GM18511 (cell line): ENCODE measurements at regions not wholly inside any gene's neighbourhood (a gene's known extent, or its start where the extent isn't known, plus 50 kb on each side); places are given as distances from the start of the nearest gene placed in this dataset.

Experiments
- ATAC-seq: cut with Tn5 transposase; IDR thresholded peaks from one replicate; pipeline ENCODE4 v1.9.1; 2021; ENCODE audit warnings: mild to moderate bottlenecking, moderate library complexity; ENCODE audit not compliant: unreplicated experiment

DNA sequence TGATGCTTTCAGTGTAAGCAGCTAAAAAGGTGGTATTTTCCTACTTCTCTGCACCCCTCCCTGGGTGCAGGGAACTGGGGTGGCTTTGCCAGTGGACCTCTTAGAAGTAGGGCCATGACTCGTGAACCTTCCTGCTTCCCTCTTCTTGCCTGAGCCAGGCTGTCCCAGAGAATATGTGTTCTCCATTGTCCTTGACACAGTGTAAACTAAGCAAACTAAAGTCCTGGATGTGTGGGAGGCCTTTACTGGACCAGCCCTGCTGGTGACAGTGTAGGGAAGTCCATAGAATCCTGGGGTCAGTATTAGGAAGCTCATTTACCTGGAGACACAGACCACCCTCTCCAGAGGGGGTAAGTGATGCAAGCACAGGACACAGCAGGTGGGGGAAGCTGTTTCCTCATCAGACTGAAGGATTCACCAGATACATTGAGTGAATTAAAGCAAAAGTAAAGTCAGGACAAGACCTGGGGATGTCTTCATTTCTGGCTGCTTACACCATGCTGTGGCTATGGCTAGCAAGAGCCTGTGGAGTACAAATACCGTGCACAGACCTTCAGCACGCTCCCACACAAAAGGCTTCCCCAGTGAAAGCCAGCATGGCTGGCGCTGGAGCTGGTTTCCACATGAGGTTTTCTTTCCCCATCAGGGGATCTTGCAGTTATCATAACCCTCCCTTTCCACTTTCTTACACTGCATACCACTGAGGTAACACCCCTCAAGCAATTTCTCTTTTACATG is 64.8 kb upstream of the LPP start:
- no peak for ATAC-seq

DNA sequence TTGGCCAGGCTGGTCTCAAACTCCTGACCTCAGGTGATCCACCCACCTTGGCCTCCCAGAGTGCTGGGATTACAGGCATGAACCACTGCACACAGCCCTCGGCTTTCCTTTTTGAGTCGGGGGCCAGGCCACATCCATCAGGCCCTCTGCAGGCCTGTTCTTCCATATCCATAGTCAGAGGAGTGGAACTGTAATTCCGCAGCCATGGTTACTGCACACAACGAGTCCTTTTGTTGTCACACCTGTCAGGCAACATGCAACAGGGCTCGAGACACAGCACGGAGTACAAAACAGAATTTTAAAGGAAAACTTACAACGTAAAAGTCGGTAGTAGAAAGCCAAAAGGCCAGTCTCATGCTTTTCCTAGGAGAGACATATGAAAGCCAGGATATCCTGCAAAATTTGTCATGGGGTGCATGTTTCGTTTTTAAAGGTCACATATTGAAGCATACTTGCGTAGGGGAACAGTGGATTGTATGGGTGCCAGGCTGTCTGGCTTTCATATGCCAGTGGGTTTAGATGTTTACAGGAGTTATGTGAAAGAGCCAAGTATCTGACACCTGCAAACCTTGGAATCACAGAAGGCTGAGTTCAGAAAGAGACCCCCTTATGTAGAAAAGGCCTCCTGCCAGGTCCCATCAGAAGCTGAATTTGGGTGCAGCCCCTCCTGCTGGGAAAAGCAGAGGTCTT is 63.2 kb upstream of the LPP start:
- ATAC-seq, result no peak

DNA sequence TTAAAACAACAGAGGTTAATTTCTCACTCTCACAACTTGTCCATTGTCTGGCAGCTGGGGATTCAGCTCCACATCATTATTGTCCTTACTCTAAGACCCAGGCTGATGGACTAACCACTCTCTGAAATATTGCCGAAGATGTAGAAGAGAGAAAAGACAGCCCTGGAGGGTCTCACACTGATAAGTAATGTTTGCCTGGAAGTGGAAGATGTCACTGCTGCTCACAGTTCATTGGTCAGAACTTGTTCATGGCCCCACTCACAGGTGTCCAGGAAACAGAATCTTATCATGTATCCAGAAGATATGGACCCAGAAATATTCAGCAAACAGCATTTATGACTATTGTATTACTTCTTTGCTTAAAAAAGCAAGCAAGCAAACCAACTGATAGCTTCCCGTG is 62.2 kb upstream of the LPP start:
- no peak for ATAC-seq

DNA sequence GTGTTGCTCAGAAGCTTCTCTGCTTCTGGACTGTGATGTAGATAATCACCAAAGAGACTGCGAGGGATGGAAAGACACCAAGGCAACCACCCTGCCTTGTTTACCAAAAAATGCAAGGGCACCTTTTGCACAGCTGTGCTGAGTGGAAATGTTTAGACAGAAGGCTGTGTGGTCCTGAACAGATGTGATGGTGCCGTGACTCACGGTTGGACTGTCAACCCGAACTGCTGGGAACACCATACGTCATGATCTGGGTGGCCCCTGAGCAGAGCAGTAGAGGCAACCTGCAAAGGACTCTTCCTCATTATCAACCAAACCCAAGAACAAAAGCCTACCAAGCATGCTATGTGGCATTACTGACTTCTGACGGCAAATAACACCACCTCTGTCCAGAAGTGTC is 61.3 kb upstream of the LPP start:
- no peak for ATAC-seq

DNA sequence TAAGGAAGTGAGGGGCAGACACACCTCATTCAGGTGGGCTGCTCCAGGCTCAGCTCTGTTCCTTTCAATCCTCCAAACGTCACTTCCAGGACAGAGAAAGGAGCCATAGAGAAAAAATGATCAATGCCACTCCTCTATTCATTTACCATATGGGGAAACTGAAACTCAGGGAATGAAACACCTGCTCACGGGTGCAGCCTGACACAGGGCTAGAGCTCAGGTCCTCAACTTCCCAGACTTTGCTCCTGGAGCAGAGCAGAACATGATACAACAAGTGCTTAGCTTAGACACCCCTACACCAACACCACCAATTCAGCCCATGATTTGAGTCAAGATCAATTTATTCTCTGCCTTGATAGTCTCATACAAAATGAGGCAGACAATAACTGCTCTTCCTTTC is 58.5 kb upstream of the LPP start:
- no peak for ATAC-seq

DNA sequence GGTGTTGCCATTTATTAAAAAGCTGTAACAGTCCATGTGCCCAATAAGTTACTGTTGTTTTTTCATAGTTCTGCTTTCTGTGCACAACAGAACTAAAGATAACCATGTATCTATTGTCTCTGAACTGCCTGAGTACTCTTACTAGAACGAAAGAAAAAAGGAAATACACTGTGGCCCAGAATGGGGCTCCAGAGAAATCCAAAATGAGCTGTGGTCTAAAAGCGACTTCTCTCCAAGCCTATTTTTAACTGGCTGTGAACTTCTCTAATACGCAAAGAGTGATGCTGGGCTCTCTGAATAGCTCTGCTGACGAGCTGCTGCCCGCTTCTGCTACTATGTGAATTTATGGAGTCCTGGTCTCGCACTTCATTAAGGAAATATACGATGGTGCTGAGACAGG is 56.2 kb upstream of the LPP start:
- no peak for ATAC-seq

DNA sequence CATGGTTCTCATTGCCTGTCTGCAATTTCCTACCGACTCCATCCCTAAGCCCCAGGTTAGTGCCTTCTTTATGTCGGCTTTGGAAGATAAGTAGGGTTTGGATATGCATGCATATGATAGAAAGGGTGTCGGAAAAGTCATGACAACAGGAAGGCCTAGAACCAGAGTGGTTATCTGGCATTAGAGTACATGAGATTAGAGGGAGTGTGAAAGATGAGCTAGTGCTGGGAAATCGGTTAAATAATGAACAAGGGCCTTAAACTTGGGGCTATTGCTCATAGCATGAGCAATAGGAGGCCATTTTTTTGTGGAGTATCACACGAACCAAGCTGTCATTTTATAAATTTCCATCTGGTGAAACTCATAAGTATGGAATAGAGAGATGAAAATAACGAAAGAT is 54.0 kb upstream of the LPP start:
- ATAC-seq, result no peak

DNA sequence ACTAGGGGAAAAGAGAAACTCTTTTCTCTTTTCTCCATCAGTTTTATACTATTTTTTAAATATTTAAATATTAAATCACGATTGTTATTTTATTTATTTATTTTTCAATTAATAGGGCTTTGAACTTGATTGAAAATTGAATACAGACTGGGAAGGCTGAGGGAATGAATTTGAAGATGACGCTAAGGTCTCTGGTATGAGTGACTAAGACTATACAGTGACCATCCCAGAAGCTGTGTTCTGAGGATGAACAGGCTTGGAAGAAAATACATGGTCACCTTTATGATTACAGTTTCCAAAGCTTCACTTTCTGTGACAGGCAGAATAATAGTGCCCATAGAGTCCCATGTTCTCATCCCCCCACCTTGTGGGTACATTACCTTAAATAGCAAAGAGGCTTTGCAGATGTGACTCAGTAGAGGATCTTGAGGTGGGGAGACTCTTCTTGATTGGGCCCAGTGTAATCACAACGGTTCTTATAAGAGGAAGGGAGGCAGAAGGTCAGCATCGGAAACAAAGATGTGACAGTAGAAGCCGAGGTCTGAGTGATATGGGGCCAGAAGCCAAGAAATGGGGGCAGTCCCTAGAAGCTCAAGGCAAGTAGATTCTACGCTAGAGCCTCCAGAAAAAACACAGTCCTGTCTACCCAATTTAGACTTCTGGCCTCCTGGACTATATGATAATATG is 51.0 kb upstream of the LPP start:
- ATAC-seq, result no peak

DNA sequence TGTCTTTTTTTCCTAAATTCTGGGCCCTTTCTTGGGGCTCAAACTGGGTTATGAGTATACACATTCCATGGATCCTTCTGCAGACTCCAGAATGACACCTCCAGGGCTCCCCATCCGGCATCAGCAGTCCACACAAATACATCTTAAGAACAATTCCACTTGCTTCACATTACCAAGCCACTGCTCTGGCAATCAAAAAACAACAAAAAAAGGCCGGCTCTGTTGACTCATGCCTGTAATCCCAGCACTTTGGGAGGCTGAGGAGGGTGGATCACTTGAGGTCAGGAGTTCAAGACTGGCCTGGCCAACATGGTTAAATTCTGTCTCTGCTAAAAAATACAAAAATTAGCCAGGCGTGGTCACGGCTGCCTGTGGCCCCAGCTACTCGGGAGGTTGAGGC is 49.9 kb upstream of the LPP start:
- ATAC-seq, result no peak
